Endothelial cell of umbilical vein (primary cell): ENCODE measurements at regions not wholly inside any gene's neighbourhood (a gene's known extent, or its start where the extent isn't known, plus 50 kb on each side); places are given as distances from the start of the nearest gene placed in this dataset.

Experiments used
- EZH2 ChIP-seq: IDR thresholded peaks from 2 replicates; pipeline ENCODE4 v1.6.1; 2012; ENCODE audit warnings: borderline replicate concordance, low read depth, mild to moderate bottlenecking, moderate library complexity, low read length, inconsistent platforms; ENCODE audit not compliant: severe bottlenecking
- FOS ChIP-seq: IDR thresholded peaks from 2 replicates; pipeline ENCODE4 v1.6.1; 2011; ENCODE audit warnings: mild to moderate bottlenecking, low read length, moderate library complexity, borderline replicate concordance; ENCODE audit not compliant: insufficient read depth
- JUN ChIP-seq: IDR thresholded peaks from 2 replicates; pipeline ENCODE4 v1.6.1; 2011; ENCODE audit warnings: borderline replicate concordance, low read depth; ENCODE audit not compliant: insufficient read length, insufficient read depth
- POLR2A ChIP-seq: IDR thresholded peaks from 2 replicates; pipeline ENCODE4 v1.6.1; 2012; ENCODE audit warnings: low read depth, mild to moderate bottlenecking, control low read depth, low read length
- POLR2AphosphoS5 ChIP-seq: IDR thresholded peaks from 2 replicates; pipeline ENCODE4 v1.6.1; 2012; ENCODE audit warnings: low read depth, mild to moderate bottlenecking, control low read depth, low read length, moderate library complexity; ENCODE audit not compliant: insufficient read depth
- TF ChIP-seq, protein P1 (sequence below), 2 donors: IDR thresholded peaks; 1 replicate in 1 of 2; 2 replicates in 1 of 2; pipeline ENCODE4 v1.5.1; 2011; ENCODE audit warnings: low read length in 2 of 2, mild to moderate bottlenecking in 2 of 2, moderate library complexity in 2 of 2, control low read depth in 1 of 2, inconsistent platforms in 1 of 2, low read depth in 1 of 2; ENCODE audit not compliant: insufficient read depth in 1 of 2; ENCODE audit errors: extremely low read depth in 1 of 2

DNA sequence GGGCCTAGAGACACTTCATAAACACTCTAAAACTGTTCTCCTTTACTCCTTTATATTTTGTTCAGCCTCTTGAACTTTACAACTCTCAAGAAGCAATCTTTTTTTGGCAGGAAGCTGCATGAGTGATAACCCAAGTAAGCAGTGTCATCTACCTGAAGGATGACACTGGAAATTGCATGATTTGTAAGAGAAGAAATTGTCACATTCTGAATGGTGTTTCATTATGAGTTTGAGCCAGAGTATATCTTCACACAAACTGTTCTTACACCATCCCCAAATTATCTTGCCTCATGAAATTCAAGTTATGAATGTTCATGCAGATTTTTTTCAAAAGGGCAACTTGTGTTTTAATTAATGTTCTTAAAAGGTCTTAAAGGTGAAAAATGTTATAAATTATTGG lies 799.3 kb downstream of the TBC1D32 start:
- TF ChIP-seq, protein P1, sequence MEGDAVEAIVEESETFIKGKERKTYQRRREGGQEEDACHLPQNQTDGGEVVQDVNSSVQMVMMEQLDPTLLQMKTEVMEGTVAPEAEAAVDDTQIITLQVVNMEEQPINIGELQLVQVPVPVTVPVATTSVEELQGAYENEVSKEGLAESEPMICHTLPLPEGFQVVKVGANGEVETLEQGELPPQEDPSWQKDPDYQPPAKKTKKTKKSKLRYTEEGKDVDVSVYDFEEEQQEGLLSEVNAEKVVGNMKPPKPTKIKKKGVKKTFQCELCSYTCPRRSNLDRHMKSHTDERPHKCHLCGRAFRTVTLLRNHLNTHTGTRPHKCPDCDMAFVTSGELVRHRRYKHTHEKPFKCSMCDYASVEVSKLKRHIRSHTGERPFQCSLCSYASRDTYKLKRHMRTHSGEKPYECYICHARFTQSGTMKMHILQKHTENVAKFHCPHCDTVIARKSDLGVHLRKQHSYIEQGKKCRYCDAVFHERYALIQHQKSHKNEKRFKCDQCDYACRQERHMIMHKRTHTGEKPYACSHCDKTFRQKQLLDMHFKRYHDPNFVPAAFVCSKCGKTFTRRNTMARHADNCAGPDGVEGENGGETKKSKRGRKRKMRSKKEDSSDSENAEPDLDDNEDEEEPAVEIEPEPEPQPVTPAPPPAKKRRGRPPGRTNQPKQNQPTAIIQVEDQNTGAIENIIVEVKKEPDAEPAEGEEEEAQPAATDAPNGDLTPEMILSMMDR (IDR thresholded peaks at IDR 0.05; ENCODE audit: extremely low read depth in 1 of 2, insufficient read depth in 1 of 2, low read depth in 1 of 2, low read length in 2 of 2): no peak
- TF ChIP-seq POLR2A: no peak
- no peak for TF ChIP-seq POLR2AphosphoS5
- no peak for TF ChIP-seq FOS
- TF ChIP-seq JUN: no peak
- no peak for TF ChIP-seq EZH2
